ENCODE measurements at regions not wholly inside any gene's neighbourhood (a gene's known extent, or its start where the extent isn't known, plus 50 kb on each side); places are given as distances from the start of the nearest gene placed in this dataset.
A peak's percentile ranks its signal among the peaks of the same experiment; 100 is the strongest.

GRCh38 chr18:49725809-49726674 lies 87.3 kb downstream of the ACAA2 start:
- Mint-ChIP-seq H3K9me3 (no peaks in the 10 kb centered on the region), H3K36me3 (ENCODE audit: low read depth) (no peaks in the 10 kb centered on the region), H3K27ac (peak overlapping the region; percentile 95), H3K4me3 (0 out of 3 replicates have a peak overlapping the region, but pooled peaks have one; percentile 9), H3K27me3 (ENCODE audit: insufficient read depth, low read depth, poor library complexity) (peaks cover 3% of the 10 kb centered on the region), H3K4me1 (peaks cover 26% of the 10 kb centered on the region)
- no peak overlapping the region for H2AFZ ChIP-seq
- H3K4me3 ChIP-seq, result no peak overlapping the region
- no peaks in the 10 kb centered on the region for H3K36me3 ChIP-seq (ENCODE audit: insufficient read depth)
- no peaks in the 10 kb centered on the region for H3K9me2 ChIP-seq (ENCODE audit: insufficient read depth)
- H4K20me1 ChIP-seq (replicated peaks; ENCODE audit: insufficient read depth), result no peaks in the 10 kb centered on the region
- H3K79me2 ChIP-seq (replicated peaks; ENCODE audit: insufficient read depth), result no peaks in the 10 kb centered on the region
- no peaks in the 10 kb centered on the region for H3K27me3 ChIP-seq (ENCODE audit: insufficient read depth)
- no peaks in the 10 kb centered on the region; the same call in 1 of the 2 replicates for H3K4me1 ChIP-seq (ENCODE audit: insufficient read depth)
- TF ChIP-seq, protein P1, sequence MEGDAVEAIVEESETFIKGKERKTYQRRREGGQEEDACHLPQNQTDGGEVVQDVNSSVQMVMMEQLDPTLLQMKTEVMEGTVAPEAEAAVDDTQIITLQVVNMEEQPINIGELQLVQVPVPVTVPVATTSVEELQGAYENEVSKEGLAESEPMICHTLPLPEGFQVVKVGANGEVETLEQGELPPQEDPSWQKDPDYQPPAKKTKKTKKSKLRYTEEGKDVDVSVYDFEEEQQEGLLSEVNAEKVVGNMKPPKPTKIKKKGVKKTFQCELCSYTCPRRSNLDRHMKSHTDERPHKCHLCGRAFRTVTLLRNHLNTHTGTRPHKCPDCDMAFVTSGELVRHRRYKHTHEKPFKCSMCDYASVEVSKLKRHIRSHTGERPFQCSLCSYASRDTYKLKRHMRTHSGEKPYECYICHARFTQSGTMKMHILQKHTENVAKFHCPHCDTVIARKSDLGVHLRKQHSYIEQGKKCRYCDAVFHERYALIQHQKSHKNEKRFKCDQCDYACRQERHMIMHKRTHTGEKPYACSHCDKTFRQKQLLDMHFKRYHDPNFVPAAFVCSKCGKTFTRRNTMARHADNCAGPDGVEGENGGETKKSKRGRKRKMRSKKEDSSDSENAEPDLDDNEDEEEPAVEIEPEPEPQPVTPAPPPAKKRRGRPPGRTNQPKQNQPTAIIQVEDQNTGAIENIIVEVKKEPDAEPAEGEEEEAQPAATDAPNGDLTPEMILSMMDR (conservative IDR thresholded peaks at IDR 0.05; ENCODE audit: low read depth in 2 of 2), result no peak; a peak in 1 of 4 replicates
- peak; percentile 68 for TF ChIP-seq CREB1 (CRISPR knock-in tag; IDR thresholded peaks at IDR 0.05; ENCODE audit: low read depth)
- TF ChIP-seq ZNF331 (CRISPR knock-in tag; IDR thresholded peaks at IDR 0.05; ENCODE audit: low read depth), result no peak
- ATAC-seq, result peak; percentile 94
- H3K4me2 ChIP-seq, result no peak overlapping the region
- peak overlapping the region; percentile 94 for H3K27ac ChIP-seq (ENCODE audit: low read depth)
- peak; percentile 83 for DNase-seq (ENCODE audit: low spot score)
- no peaks in the 10 kb centered on the region for H3F3A ChIP-seq (replicated peaks; ENCODE audit: low read depth)

DNA sequence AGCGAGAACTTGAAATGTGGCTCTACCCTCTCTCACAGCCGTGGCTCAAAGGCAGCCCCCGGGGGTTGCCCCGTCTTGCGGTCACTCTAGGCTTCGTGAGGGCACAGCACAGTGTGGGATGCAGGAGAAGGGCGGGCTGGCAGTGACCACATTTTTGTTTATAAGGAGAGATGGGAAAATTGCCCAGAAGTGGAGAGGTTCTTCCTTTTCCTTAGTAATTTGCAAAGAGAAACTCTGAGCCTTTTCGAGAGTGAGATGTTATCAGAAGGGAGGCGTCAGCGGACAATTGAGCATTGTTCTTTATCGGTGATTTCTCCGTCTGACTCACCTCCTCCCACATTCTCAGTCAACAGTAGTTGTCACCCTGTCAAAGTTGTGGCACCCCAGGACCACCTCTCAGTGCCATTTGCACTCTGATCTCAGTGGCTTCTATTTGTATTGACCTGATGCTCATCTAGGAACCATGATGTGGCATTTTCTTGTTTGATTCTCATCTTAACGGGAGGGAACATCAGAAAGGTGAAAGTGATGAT lies 89.6 kb downstream of the ACAA2 start:
- Mint-ChIP-seq H3K27ac (no peak overlapping the region), H3K9me3 (no peaks in the 10 kb centered on the region), H3K27me3 (ENCODE audit: insufficient read depth, low read depth, poor library complexity) (no peaks in the 10 kb centered on the region), H3K4me3 (no peak overlapping the region), H3K4me1 (peaks cover 12% of the 10 kb centered on the region), H3K36me3 (ENCODE audit: low read depth) (no peaks in the 10 kb centered on the region)
- no peak for DNase-seq (ENCODE audit: low spot score)
- Histone ChIP-seq H3K4me2 (no peak overlapping the region), H3K27me3 (ENCODE audit: insufficient read depth) (no peaks in the 10 kb centered on the region), H3K9me2 (ENCODE audit: insufficient read depth) (no peaks in the 10 kb centered on the region), H3K4me3 (no peak overlapping the region), H3F3A (replicated peaks; ENCODE audit: low read depth) (no peaks in the 10 kb centered on the region), H3K4me1 (ENCODE audit: insufficient read depth) (no peaks in the 10 kb centered on the region), H3K27ac (ENCODE audit: low read depth) (no peak overlapping the region), H2AFZ (no peak overlapping the region), H3K36me3 (ENCODE audit: insufficient read depth) (no peaks in the 10 kb centered on the region), H4K20me1 (replicated peaks; ENCODE audit: insufficient read depth) (no peaks in the 10 kb centered on the region), H3K79me2 (replicated peaks; ENCODE audit: insufficient read depth) (no peaks in the 10 kb centered on the region)
- TF ChIP-seq REST (IDR thresholded peaks at IDR 0.05; ENCODE audit: unreplicated experiment) (no peak), ZNF331 (CRISPR knock-in tag; IDR thresholded peaks at IDR 0.05; ENCODE audit: low read depth) (no peak), CREB1 (CRISPR knock-in tag; IDR thresholded peaks at IDR 0.05; ENCODE audit: low read depth) (no peak), ZNF114 (CRISPR knock-in tag; IDR thresholded peaks at IDR 0.05) (no peak)
- TF ChIP-seq, protein P1 (conservative IDR thresholded peaks at IDR 0.05; ENCODE audit: low read depth in 2 of 2), result no peak
- no peak for ATAC-seq

All from GM23338 (cell line).